Head of caudate nucleus (tissue), 42 donors: ENCODE measurements at regions not wholly inside any gene's neighbourhood (a gene's known extent, or its start where the extent isn't known, plus 50 kb on each side); places are given as distances from the start of the nearest gene placed in this dataset.
A peak's percentile ranks its signal among the peaks of the same experiment; 100 is the strongest.

Experiments
- DNase-seq, 42 donors: peaks; one replicate each; pipeline versions ENCODE4 v3.0.0 to v3.0.0-alpha.2; 2020 to 2021; ENCODE audit warnings: mixed read lengths in 7 of 42
- intact Hi-C: fragments of 100-400 bp; cut with DNase I; formaldehyde crosslinking; loops from one replicate; pipeline ENCODE4 v1.15.0; 2022

DNA sequence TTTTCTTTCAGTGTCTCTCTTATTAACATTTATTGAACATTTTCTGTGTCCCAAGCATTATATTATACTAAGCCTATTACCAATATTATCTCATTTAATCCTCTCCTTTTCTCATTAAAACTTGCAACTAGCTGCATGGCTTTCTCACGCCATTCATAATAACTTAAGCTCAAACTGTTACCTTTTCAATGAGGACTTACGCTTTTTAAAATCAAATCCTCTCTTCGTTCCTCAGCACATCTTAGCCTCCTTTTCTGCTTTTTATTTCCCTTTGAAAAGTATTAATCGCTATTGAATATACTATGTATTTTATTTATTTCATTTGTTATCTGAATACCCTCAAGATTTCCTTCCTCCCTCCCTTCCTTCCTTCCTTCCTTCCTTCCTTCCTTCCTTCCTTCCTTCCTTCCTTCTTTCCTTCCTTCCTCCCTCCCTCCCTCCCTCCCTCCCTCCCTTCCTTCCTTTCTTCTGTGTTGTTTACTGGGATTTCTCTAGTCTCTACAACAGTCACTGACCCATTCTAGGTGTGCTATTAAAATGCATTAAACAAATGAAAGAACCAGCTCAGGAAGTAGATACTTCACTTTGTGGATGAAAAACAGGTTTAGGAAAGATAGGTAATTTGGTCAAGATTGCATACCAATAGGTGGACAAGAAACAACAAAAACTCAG lies 294.1 kb upstream of the TUT7 start:
- no peak for DNase-seq
- intact Hi-C loops: no loop called here

- intact Hi-C loops: no loop called here
- DNase-seq: peak in 30 of 42 donors; percentile 4 to 60 (median 22)
Measured at GRCh38 chr9:86645303-86645702, 291.1 kb upstream of the TUT7 start.

- DNase-seq: no peak
- intact Hi-C loops: no loop called here
Measured at GRCh38 chr9:86644675-86645034, 290.4 kb upstream of the TUT7 start.

- DNase-seq: no peak
Measured at GRCh38 chr9:86643946-86644674, 289.9 kb upstream of the TUT7 start.

DNA sequence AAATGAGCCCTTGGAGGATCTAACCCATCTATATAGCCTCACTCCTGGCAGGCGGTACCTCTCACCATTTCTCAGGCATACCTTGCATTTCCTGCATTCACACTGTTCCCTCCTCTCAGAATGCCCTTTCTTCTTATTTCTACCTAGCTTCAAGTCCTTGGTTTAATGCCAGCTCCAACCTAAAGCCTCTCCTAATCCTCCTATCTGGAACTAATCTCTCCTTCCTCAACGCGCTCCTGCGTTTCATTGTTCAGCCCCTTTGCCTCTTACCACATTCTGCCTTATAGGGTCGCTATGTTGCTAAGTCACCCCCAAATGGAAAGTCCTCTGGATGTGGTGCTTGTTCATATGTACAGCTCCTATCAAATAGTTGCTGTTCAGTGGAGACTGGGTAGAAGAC lies 288.5 kb upstream of the TUT7 start:
- intact Hi-C loops: no loop called here
- DNase-seq: no peak

More at GRCh38 chr9:86643946-86644674, 289.9 kb upstream of the TUT7 start:
- intact Hi-C loops: no loop called here

- intact Hi-C loops: no loop called here
- no peak for DNase-seq
Measured at GRCh38 chr9:86641970-86642369, 287.8 kb upstream of the TUT7 start.

GRCh38 chr9:86639899-86640379 lies 285.7 kb upstream of the TUT7 start:
- no peak for DNase-seq
- intact Hi-C loops: loop anchor here (10.0 kb wide), 1 partner anchor 685 kb away; no protein-coding TSS in a partner anchor

- intact Hi-C loops: loop anchor here (10.0 kb wide), 1 partner anchor 686 kb away; no protein-coding TSS in a partner anchor
- no peak for DNase-seq
Measured at GRCh38 chr9:86639287-86639686, 285.1 kb upstream of the TUT7 start.

DNA sequence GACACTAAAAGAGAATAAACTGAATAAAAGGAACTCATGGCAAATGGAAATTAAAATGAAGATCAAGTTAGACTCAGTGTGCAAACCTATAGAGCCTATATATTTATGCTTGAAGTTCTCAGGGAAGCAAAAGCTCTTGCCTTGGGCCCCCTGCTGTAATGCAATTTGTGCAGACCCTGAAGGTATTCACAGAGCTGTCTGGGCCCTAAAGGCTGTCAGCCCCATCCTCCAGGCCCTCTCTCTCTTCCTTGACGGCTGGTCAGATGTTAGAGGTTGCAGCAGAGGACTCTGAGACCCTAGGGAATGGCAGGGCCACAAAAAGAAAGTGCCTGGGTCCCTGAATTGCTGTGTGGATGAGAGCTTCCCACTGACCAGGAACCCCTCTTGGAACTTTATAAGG lies 283.9 kb upstream of the TUT7 start:
- DNase-seq: no peak
- intact Hi-C loops: loop anchor here (10.0 kb wide), 1 partner anchor 687 kb away; no protein-coding TSS in a partner anchor

DNA sequence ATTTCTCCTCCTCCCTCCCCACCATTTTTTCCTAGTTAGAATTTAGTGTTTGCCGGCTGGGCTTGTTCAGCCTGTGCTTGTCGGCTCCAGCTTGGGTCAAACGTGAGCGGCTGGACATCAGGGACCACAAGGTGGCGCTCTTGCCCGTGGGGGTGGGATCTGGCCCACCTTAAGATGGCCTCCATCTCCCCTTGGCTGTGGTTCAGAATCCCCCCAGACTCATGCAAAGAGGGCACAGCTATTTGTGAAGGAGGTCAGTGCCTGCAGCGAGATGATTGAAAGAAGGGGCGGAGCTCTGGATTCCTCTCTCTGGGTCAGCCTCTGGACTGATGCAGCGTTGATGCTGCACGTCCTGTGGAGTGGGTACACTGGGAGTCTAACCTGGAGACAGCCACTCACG lies 283.3 kb upstream of the TUT7 start:
- peak in 33 of 42 donors; percentile 5 to 75 (median 32) for DNase-seq
- intact Hi-C loops: loop anchor here (10.0 kb wide), 1 partner anchor 687 kb away; no protein-coding TSS in a partner anchor

GRCh38 chr9:86636519-86636918 lies 282.3 kb upstream of the TUT7 start:
- intact Hi-C loops: loop anchor here (10.0 kb wide), 1 partner anchor 688 kb away; no protein-coding TSS in a partner anchor
- DNase-seq: no peak

GRCh38 chr9:86636038-86636437 lies 281.8 kb upstream of the TUT7 start:
- intact Hi-C loops: loop anchor here (10.0 kb wide), 1 partner anchor 689 kb away; no protein-coding TSS in a partner anchor
- no peak for DNase-seq

- DNase-seq: no peak
- intact Hi-C loops: loop anchor here (10.0 kb wide), 1 partner anchor 690 kb away; no protein-coding TSS in a partner anchor
Measured at GRCh38 chr9:86634501-86634900, 280.3 kb upstream of the TUT7 start.

DNA sequence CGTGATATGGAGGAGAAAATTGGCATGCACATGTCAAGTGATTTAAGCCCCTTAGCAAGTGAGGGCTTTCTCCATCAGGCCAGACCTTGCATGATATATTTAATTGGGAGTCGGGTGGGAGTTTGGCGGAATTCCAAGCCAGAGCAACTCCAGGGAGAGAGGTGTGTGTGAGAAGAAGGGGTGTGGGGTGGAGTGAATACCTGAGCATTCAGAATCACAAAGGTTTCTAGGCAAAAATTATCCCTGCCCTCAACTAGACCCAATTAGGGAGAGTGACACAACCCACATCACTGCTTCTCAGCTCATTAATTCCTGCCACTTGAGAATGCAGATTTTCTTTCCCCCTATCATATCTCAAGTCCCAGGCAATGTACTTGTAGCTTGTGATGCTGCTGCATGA lies 279.7 kb upstream of the TUT7 start:
- intact Hi-C loops: loop anchor here (10.0 kb wide), 1 partner anchor 691 kb away; no protein-coding TSS in a partner anchor
- no peak for DNase-seq

DNA sequence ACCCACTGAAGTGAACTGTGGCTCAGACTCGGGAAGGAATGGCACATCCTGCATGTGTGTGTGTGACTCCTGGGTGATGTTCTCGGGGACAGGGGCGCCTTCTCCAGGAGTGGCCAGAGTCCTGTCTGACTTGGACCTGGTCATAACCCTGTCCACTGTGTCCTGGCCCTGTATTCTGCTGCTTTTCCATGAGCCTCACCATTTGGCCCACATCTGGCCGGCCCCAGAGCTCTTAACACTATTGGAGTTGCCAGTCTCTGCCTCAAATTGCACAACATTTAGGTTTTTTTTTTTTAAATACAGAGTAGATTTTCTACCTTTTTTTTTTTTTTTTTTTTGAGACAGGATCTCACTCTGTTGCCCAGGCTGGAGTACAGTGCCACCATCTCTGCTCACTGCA lies 278.3 kb upstream of the TUT7 start:
- intact Hi-C loops: loop anchor here (10.0 kb wide), 1 partner anchor 692 kb away; no protein-coding TSS in a partner anchor
- no peak for DNase-seq

- intact Hi-C loops: no loop called here
- no peak for DNase-seq
Measured at GRCh38 chr9:86629530-86629929, 275.3 kb upstream of the TUT7 start.

DNA sequence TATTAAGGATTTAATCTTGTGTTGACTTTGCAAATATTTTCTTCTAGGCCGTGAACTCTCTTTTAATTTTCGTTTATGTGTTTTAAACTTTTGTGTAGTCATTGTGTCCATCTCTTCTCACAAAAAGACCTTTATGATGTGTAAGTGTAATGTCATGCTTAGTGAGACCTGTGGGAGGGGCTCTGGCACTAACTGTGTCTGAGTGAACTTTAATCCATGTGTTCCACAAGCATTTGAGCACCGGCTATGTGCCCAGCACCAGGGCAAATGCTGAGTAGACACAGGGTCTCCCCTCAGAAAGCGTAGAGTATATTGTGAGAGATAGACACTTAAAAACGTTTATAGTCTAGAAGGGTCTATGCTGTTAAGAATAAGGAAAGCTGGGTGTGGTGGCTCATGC lies 272.6 kb upstream of the TUT7 start:
- no peak for DNase-seq
- intact Hi-C loops: no loop called here

DNA sequence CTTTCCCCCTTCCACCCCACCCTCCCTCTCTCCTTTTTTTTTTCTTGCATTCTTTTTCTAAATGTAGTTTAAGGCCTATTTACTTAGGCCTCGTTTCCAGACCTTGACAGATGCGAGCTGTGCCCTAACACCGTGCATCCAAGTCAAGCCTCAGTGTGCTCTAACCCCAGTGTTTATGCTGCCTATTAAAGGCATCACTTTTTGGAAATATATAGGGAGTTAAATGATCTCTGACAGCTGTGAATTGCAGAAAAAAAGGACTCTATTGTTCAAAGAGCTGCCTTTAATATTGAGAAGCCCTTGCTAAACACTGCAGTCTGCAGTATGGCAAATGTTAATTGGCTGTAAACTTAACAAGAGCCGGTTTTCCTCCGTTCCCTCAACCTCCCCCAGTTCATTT lies 270.4 kb upstream of the TUT7 start:
- no peak for DNase-seq
- intact Hi-C loops: no loop called here

DNA sequence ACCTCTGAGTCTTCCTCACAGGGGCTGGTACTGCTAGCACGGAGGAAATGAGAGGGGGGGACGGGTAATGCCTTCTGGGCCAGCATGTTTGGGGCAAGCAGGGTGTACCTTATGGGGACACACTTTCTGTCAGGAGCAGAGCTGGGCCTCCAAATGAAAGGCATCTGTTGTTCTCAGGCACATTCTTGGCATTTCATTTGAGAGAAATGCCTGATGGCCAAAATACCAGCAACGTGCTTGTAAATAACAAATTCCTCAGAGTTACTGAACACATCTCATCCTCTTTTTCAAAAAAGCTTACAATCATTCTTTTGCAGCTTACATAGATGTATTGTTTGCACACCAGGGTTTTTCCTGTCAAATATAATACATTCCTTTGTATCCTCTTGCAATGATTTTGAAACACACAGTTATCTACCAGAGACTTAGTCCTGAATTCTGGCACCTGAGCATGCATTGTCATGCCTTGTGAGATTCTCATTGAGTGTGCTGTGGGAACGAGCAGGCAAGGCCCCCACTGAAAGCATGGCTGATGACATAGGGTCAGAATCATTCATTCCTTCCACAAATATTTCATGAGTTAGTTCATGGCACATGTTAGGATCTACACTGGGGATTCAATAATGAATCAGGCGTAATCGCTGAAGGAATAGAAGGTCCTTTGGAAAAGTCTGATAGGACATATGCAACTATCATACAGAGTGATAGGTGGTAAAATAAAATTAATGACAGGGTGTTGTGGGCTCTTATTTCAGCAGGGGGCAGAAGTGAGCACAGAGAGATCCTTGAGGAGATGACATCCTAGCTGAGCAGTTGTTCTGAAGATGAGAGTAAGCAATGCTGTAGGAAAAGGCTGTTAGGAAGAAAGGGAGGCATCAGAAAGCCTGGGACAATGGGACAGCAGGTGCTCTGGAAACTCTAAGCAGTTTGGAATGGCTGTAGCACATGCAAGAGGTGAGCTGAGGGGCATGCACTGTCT lies 260.9 kb upstream of the TUT7 start:
- intact Hi-C loops: no loop called here
- peak in 27 of 42 donors; percentile 7 to 70 (median 35) for DNase-seq
